GM12892 (cell line): ENCODE measurements at regions not wholly inside any gene's neighbourhood (a gene's known extent, or its start where the extent isn't known, plus 50 kb on each side); places are given as distances from the start of the nearest gene placed in this dataset.

ENCODE experiments used
- POLR2AphosphoS5 ChIP-seq: IDR thresholded peaks from 2 replicates; pipeline ENCODE4 v1.6.1; 2011; ENCODE audit warnings: low read depth, low read length, control low read depth
- TAF1 ChIP-seq: IDR thresholded peaks from 2 replicates; pipeline ENCODE4 v1.6.1; 2011; ENCODE audit warnings: low read depth, mild to moderate bottlenecking, control low read depth, low read length, borderline replicate concordance

DNA sequence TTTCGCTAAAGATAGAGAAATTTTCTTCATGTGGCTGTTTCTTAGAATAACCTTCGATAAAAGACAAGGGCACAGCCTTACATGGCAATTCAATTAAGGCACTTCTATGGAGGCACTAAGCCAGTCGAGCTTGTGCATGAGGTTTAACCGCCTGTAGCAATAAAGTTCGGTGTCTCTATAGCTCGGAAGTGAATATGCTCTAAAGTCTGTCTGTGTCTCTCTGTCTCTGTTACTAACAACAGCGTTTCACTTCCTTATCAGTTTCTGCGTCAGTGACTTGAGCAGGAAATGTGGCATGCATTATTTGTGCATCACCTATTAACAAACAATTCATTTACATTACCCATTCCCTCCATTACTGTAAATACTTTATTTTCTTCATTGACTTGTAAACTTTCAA, 365.1 kb upstream of the NETO1 start:
- TF ChIP-seq TAF1 (no peak), POLR2AphosphoS5 (no peak)
